ENCODE measurements at regions not wholly inside any gene's neighbourhood (a gene's known extent, or its start where the extent isn't known, plus 50 kb on each side); places are given as distances from the start of the nearest gene placed in this dataset.

- Histone ChIP-seq H3K9ac (ENCODE audit: insufficient read depth in 1 of 2, low read length in 2 of 2) (no peak overlapping the region), H3K4me1 (ENCODE audit: control insufficient read depth in 5 of 5, insufficient read depth in 5 of 5, low read length in 5 of 5) (no peaks in the 10 kb centered on the region), H3K9me3 (ENCODE audit: control insufficient read depth in 4 of 4, insufficient read depth in 3 of 4, low read length in 3 of 4) (peaks cover 0 to 2% (median under 1%) of the 10 kb centered on the region in 4 donors), H3K4me3 (no peak overlapping the region), H3K27me3 (ENCODE audit: control insufficient read depth in 3 of 3, insufficient read depth in 3 of 3, low read length in 2 of 3) (no peaks in the 10 kb centered on the region), H3K27ac (ENCODE audit: low read depth in 1 of 2, low read length in 1 of 2) (no peak overlapping the region), H3K36me3 (ENCODE audit: control insufficient read depth in 4 of 4, insufficient read depth in 4 of 4, low read length in 4 of 4) (peaks cover 0 to 2% (median 0%) of the 10 kb centered on the region in 4 donors)
- no peak for ATAC-seq (ENCODE audit: insufficient read depth, low FRiP score)
- WGBS, 2 donors, result 83 to 84% methylated on average over 4 of the region's 4 CpGs
- peak in 2 of 3 donors; percentile 83 to 90 for DNase-seq
- TF ChIP-seq CTCF (IDR thresholded peaks at IDR 0.05; ENCODE audit: control extremely low read depth, extremely low read depth), result no peak
These were observed 51.8 kb upstream of the RIPOR2 start for GRCh38 chr6:24987446-24988115.

- DNase-seq, result peak in 1 of 3 donors; percentile 15
- no peak for ATAC-seq (ENCODE audit: insufficient read depth, low FRiP score)
- TF ChIP-seq CTCF (IDR thresholded peaks at IDR 0.05; ENCODE audit: control extremely low read depth, extremely low read depth), result no peak
These were observed 52.8 kb upstream of the RIPOR2 start for GRCh38 chr6:24988562-24988961.

GRCh38 chr6:24990236-24990845, 54.6 kb upstream of the RIPOR2 start:
- no peak for TF ChIP-seq CTCF (IDR thresholded peaks at IDR 0.05; ENCODE audit: control extremely low read depth, extremely low read depth)
- no peak overlapping the region for H3K27ac ChIP-seq (ENCODE audit: low read depth in 1 of 2, low read length in 1 of 2)
- no peak for ATAC-seq (ENCODE audit: insufficient read depth, low FRiP score)

More at GRCh38 chr6:24988562-24988961, 52.8 kb upstream of the RIPOR2 start:
- Histone ChIP-seq H3K4me1 (ENCODE audit: control insufficient read depth in 5 of 5, insufficient read depth in 5 of 5, low read length in 5 of 5) (no peaks in the 10 kb centered on the region), H3K9me3 (ENCODE audit: control insufficient read depth in 4 of 4, insufficient read depth in 3 of 4, low read length in 3 of 4) (peaks cover 0 to 2% (median under 1%) of the 10 kb centered on the region in 4 donors), H3K4me3 (no peak overlapping the region), H3K27me3 (ENCODE audit: control insufficient read depth in 3 of 3, insufficient read depth in 3 of 3, low read length in 2 of 3) (no peaks in the 10 kb centered on the region), H3K9ac (ENCODE audit: insufficient read depth in 1 of 2, low read length in 2 of 2) (no peak overlapping the region), H3K27ac (ENCODE audit: low read depth in 1 of 2, low read length in 1 of 2) (no peak overlapping the region), H3K36me3 (ENCODE audit: control insufficient read depth in 4 of 4, insufficient read depth in 4 of 4, low read length in 4 of 4) (peaks cover 0 to 2% (median 0%) of the 10 kb centered on the region in 4 donors)

More at GRCh38 chr6:24990236-24990845, 54.6 kb upstream of the RIPOR2 start:
- H3K9ac ChIP-seq (ENCODE audit: insufficient read depth in 1 of 2, low read length in 2 of 2), result no peak overlapping the region
- peaks cover 0 to 2% (median 0%) of the 10 kb centered on the region in 4 donors for H3K36me3 ChIP-seq (ENCODE audit: control insufficient read depth in 4 of 4, insufficient read depth in 4 of 4, low read length in 4 of 4)
- WGBS, 2 donors, result 90 to 91% methylated on average over 7 of the region's 7 CpGs
- H3K4me3 ChIP-seq, result no peak overlapping the region
- no peak for DNase-seq
- H3K27me3 ChIP-seq (ENCODE audit: control insufficient read depth in 3 of 3, insufficient read depth in 3 of 3, low read length in 2 of 3), result no peaks in the 10 kb centered on the region
- peaks cover 0 to 2% (median 0%) of the 10 kb centered on the region in 5 donors for H3K4me1 ChIP-seq (ENCODE audit: control insufficient read depth in 5 of 5, insufficient read depth in 5 of 5, low read length in 5 of 5)
- H3K9me3 ChIP-seq (ENCODE audit: control insufficient read depth in 4 of 4, insufficient read depth in 3 of 4, low read length in 3 of 4), result peaks cover 0 to 2% (median under 1%) of the 10 kb centered on the region in 4 donors

Measured in lung (tissue), 11 donors.